ENCODE measurements at regions not wholly inside any gene's neighbourhood (a gene's known extent, or its start where the extent isn't known, plus 50 kb on each side); places are given as distances from the start of the nearest gene placed in this dataset.

GRCh38 chr5:93891491-93892480 is 150.4 kb upstream of the POU5F2 start:
- TF ChIP-seq, protein P1, sequence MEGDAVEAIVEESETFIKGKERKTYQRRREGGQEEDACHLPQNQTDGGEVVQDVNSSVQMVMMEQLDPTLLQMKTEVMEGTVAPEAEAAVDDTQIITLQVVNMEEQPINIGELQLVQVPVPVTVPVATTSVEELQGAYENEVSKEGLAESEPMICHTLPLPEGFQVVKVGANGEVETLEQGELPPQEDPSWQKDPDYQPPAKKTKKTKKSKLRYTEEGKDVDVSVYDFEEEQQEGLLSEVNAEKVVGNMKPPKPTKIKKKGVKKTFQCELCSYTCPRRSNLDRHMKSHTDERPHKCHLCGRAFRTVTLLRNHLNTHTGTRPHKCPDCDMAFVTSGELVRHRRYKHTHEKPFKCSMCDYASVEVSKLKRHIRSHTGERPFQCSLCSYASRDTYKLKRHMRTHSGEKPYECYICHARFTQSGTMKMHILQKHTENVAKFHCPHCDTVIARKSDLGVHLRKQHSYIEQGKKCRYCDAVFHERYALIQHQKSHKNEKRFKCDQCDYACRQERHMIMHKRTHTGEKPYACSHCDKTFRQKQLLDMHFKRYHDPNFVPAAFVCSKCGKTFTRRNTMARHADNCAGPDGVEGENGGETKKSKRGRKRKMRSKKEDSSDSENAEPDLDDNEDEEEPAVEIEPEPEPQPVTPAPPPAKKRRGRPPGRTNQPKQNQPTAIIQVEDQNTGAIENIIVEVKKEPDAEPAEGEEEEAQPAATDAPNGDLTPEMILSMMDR (IDR thresholded peaks at IDR 0.05): no peak
- TF ChIP-seq POLR2A (IDR thresholded peaks at IDR 0.05) (no peak), POLR2AphosphoS5 (IDR thresholded peaks at IDR 0.05) (no peak)
